HEK293 (cell line): ENCODE measurements at regions not wholly inside any gene's neighbourhood (a gene's known extent, or its start where the extent isn't known, plus 50 kb on each side); places are given as distances from the start of the nearest gene placed in this dataset.

ENCODE experiments used
- CTCF ChIA-PET: fragments of 350-600 bp; formaldehyde crosslinking; extraction: SDS; loops from one replicate; lab custom pipeline; 2021; ENCODE audit warnings: antibody characterized with exemption; lab: Yijun Ruan, JAX
- POLR2A ChIA-PET: fragments of 300-600 bp; formaldehyde crosslinking; extraction: SDS; loops from one replicate; lab custom pipeline; 2020; ENCODE audit warnings: antibody characterized with exemption, inconsistent platforms; lab: Yijun Ruan, JAX
- H3K27ac ChIP-seq: fragments of 200-500 bp; sonication (Bioruptor generic); 2 replicates; pipeline ENCODE4 v1.5.1; 2014; ENCODE audit warnings: low read depth, low read length, control low read depth, inconsistent platforms; ENCODE audit errors: extremely low read depth
- H3K36me3 ChIP-seq, 2 experiments: fragments of 200-500 bp in 1 of 2; sonication (Bioruptor generic) in 1 of 2; 1 replicate in 1 of 2; 2 replicates in 1 of 2; pipeline ENCODE4 v1.5.1; 2014 to 2017; ENCODE audit warnings: inconsistent platforms in 2 of 2, low read length in 2 of 2; ENCODE audit not compliant: control insufficient read depth in 2 of 2, insufficient read depth in 1 of 2
- H3K4me1 ChIP-seq: fragments of 200-500 bp; sonication (Bioruptor generic); 2 replicates; pipeline ENCODE4 v1.5.1; 2014; ENCODE audit warnings: mild to moderate bottlenecking, low read length, inconsistent platforms; ENCODE audit not compliant: control insufficient read depth, insufficient read depth
- H3K4me3 ChIP-seq: 2 replicates; pipeline ENCODE4 v1.5.1; 2011; ENCODE audit warnings: low read depth, mild to moderate bottlenecking, control low read depth, low read length, moderate library complexity
- H3K9me3 ChIP-seq: fragments of 200-500 bp; sonication (Bioruptor generic); 2 replicates; pipeline ENCODE4 v1.5.1; 2014; ENCODE audit warnings: low read depth, low read length, inconsistent platforms; ENCODE audit not compliant: control insufficient read depth, insufficient read depth
- BCL11B ChIP-seq: fragments of 450-650 bp; formaldehyde crosslinking; IDR thresholded peaks from 2 replicates; pipeline ENCODE4 v1.5.1; 2016; ENCODE audit warnings: low read depth, missing biosample characterization, missing genetic modification characterization
- CTCF ChIP-seq: fragments of 450-650 bp; formaldehyde crosslinking; IDR thresholded peaks from 2 replicates; pipeline ENCODE4 v1.5.1; 2016; ENCODE audit warnings: missing biosample characterization, missing genetic modification characterization
- TCF7L2 ChIP-seq: IDR thresholded peaks from 2 replicates; pipeline ENCODE4 v1.6.1; 2011; ENCODE audit warnings: low read depth, mild to moderate bottlenecking, inconsistent platforms, low read length, moderate library complexity, borderline replicate concordance
- YY1 ChIP-seq: fragments of 450-650 bp; formaldehyde crosslinking; IDR thresholded peaks from 2 replicates; pipeline ENCODE4 v1.5.1; 2018; ENCODE audit warnings: missing biosample characterization, missing genetic modification characterization
- ZBTB6 ChIP-seq: fragments of 450-650 bp; formaldehyde crosslinking; IDR thresholded peaks from 2 replicates; pipeline ENCODE4 v1.5.1; 2017; ENCODE audit warnings: missing biosample characterization, missing genetic modification characterization
- ZNF157 ChIP-seq: fragments of 450-650 bp; formaldehyde crosslinking; IDR thresholded peaks from 2 replicates; pipeline ENCODE4 v1.5.1; 2016; ENCODE audit warnings: missing biosample characterization, missing genetic modification characterization
- ZNF175 ChIP-seq: fragments of 450-650 bp; formaldehyde crosslinking; IDR thresholded peaks from 2 replicates; pipeline ENCODE4 v1.5.1; 2016; ENCODE audit warnings: missing biosample characterization, missing genetic modification characterization
- ZNF184 ChIP-seq: fragments of 450-650 bp; IDR thresholded peaks from 2 replicates; pipeline ENCODE4 v1.5.1; 2018; ENCODE audit warnings: missing biosample characterization, mild to moderate bottlenecking, missing genetic modification characterization
- ZNF248 ChIP-seq: fragments of 450-650 bp; formaldehyde crosslinking; IDR thresholded peaks from 2 replicates; pipeline ENCODE4 v1.5.1; 2017; ENCODE audit warnings: missing biosample characterization, missing genetic modification characterization
- ZNF335 ChIP-seq: fragments of 450-650 bp; formaldehyde crosslinking; conservative IDR thresholded peaks from 2 replicates; pipeline ENCODE4 v1.5.1; 2016; ENCODE audit warnings: missing biosample characterization, missing genetic modification characterization
- ZNF514 ChIP-seq: fragments of 450-650 bp; formaldehyde crosslinking; IDR thresholded peaks from 2 replicates; pipeline ENCODE4 v1.5.1; 2016; ENCODE audit warnings: missing biosample characterization, missing genetic modification characterization
- ZNF518A ChIP-seq: fragments of 450-650 bp; formaldehyde crosslinking; conservative IDR thresholded peaks from 2 replicates; pipeline ENCODE4 v1.5.1; 2016; ENCODE audit warnings: low read depth, missing biosample characterization, missing genetic modification characterization
- ZNF571 ChIP-seq: fragments of 450-650 bp; formaldehyde crosslinking; IDR thresholded peaks from 2 replicates; pipeline ENCODE4 v1.5.0; 2017; ENCODE audit warnings: missing biosample characterization, missing genetic modification characterization
- ZNF626 ChIP-seq: fragments of 450-650 bp; sonication (Bioruptor Pico); formaldehyde crosslinking; IDR thresholded peaks from 2 replicates; pipeline ENCODE4 v1.5.1; 2018; ENCODE audit warnings: missing biosample characterization, missing genetic modification characterization, inconsistent platforms
- ZNF776 ChIP-seq: fragments of 450-650 bp; formaldehyde crosslinking; IDR thresholded peaks from 2 replicates; pipeline ENCODE4 v1.5.0; 2017; ENCODE audit warnings: missing biosample characterization, missing genetic modification characterization, borderline replicate concordance
- TF ChIP-seq, protein P1 (sequence below): fragments of 450-650 bp; formaldehyde crosslinking; IDR thresholded peaks from 2 replicates; pipeline ENCODE4 v1.5.1; 2016; ENCODE audit warnings: missing biosample characterization, missing genetic modification characterization

DNA sequence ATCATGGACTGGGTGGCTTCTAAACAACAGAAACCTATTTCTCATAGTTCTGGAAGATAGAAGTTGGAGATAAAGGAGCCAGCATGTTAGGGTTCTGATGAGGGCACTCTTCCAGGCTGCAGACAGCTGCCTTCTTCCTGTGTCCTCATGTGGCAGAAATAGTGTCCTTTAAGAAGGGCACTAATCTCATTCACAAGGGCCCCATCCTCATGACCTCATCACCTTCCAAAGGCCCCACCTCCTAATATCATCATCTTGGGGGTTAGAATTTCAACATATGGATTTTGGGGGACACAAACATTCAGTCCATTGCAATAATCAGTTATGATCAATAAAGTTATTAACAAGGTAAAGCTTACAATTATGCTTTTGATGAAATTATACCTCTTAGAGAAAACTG is 130.8 kb upstream of the SLC22A23 start:
- Histone ChIP-seq H3K4me1 (peaks cover 7% of the 10 kb centered on the region; the same call in 1 of the 2 replicates), H3K36me3 (no peaks in the 10 kb centered on the region), H3K27ac (no peak overlapping the region), H3K4me3 (no peak overlapping the region), H3K9me3 (no peaks in the 10 kb centered on the region)
- CTCF ChIA-PET = no interaction called here
- POLR2A ChIA-PET = no interaction called here
- TF ChIP-seq TCF7L2 = no peak
- no peak for TF ChIP-seq BCL11B
- no peak for TF ChIP-seq ZNF157
- no peak for TF ChIP-seq ZBTB6 (tag by site-specific recombination)
- no peak for TF ChIP-seq ZNF571 (tag by site-specific recombination)
- TF ChIP-seq CTCF (tag by site-specific recombination) = no peak
- TF ChIP-seq ZNF335 (tag by site-specific recombination) = no peak
- no peak for TF ChIP-seq YY1 (tag by site-specific recombination)
- TF ChIP-seq ZNF184 (tag by site-specific recombination) = no peak
- TF ChIP-seq ZNF514 = no peak
- TF ChIP-seq ZNF175 (tag by site-specific recombination) = no peak
- TF ChIP-seq, protein P1, sequence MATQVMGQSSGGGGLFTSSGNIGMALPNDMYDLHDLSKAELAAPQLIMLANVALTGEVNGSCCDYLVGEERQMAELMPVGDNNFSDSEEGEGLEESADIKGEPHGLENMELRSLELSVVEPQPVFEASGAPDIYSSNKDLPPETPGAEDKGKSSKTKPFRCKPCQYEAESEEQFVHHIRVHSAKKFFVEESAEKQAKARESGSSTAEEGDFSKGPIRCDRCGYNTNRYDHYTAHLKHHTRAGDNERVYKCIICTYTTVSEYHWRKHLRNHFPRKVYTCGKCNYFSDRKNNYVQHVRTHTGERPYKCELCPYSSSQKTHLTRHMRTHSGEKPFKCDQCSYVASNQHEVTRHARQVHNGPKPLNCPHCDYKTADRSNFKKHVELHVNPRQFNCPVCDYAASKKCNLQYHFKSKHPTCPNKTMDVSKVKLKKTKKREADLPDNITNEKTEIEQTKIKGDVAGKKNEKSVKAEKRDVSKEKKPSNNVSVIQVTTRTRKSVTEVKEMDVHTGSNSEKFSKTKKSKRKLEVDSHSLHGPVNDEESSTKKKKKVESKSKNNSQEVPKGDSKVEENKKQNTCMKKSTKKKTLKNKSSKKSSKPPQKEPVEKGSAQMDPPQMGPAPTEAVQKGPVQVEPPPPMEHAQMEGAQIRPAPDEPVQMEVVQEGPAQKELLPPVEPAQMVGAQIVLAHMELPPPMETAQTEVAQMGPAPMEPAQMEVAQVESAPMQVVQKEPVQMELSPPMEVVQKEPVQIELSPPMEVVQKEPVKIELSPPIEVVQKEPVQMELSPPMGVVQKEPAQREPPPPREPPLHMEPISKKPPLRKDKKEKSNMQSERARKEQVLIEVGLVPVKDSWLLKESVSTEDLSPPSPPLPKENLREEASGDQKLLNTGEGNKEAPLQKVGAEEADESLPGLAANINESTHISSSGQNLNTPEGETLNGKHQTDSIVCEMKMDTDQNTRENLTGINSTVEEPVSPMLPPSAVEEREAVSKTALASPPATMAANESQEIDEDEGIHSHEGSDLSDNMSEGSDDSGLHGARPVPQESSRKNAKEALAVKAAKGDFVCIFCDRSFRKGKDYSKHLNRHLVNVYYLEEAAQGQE (tag by site-specific recombination) = no peak
- no peak for TF ChIP-seq ZNF626
- no peak for TF ChIP-seq ZNF776 (tag by site-specific recombination)
- no peak for TF ChIP-seq ZNF518A (tag by site-specific recombination)
- no peak for TF ChIP-seq ZNF248 (tag by site-specific recombination)
